ENCODE measurements at regions not wholly inside any gene's neighbourhood (a gene's known extent, or its start where the extent isn't known, plus 50 kb on each side); places are given as distances from the start of the nearest gene placed in this dataset.

DNA sequence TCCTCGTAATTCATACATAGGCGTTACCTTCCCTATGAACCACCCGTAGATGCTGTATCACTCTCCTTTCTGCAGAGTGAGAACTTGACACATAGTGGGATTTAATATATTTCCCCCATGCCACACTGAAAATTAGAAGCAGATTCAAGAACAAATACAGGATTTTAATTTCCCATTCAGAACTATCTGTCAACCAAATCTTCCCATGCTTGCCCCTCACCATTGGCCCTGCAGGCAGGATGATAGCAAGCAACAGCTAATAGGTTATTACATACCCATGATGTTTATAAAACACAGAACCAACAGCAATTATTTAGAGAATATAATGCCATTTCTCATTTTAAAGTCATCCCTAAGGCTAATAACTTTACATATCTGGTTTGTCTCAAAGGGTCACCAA, 55.0 kb upstream of the GNAO1 start:
- ChIA-PET CTCF (no interaction called here), POLR2A (no interaction called here)
- no TSS peak for BruUV-seq (replicated peaks)
- H3K27me3 ChIP-seq (ENCODE audit: control insufficient read depth, insufficient read depth, low read length), result no peaks in the 10 kb centered on the region; the same call in 1 of the 2 replicates
- in situ Hi-C loops (cut with HindIII; ENCODE audit: low pct_unique_long_range_greater_than_20kb, low sequenced_read_pairs) (no loop called here), intact Hi-C loops (cut with micrococcal nuclease; ENCODE audit: unreplicated experiment) (no loop called here)
- DNase-seq (ENCODE audit: low read depth, low spot score), result no peak
- H3K4me3 ChIP-seq (ENCODE audit: low read depth in 2 of 2, low read length in 2 of 2), result no peak overlapping the region
- no peak overlapping the region for H3K27ac ChIP-seq (ENCODE audit: low read length)
- TF ChIP-seq SIN3A (IDR thresholded peaks at IDR 0.05; ENCODE audit: borderline replicate concordance, insufficient read depth, low read depth, low read length) (no peak), TCF7L2 (IDR thresholded peaks at IDR 0.05; ENCODE audit: low read depth, low read length) (no peak), REST (IDR thresholded peaks at IDR 0.05; ENCODE audit: insufficient read depth in 1 of 2, low read depth in 2 of 2, low read length in 1 of 2) (no peak), POLR2AphosphoS5 (IDR thresholded peaks at IDR 0.05; ENCODE audit: low read depth, low read length) (no peak)
- TF ChIP-seq, protein P1, sequence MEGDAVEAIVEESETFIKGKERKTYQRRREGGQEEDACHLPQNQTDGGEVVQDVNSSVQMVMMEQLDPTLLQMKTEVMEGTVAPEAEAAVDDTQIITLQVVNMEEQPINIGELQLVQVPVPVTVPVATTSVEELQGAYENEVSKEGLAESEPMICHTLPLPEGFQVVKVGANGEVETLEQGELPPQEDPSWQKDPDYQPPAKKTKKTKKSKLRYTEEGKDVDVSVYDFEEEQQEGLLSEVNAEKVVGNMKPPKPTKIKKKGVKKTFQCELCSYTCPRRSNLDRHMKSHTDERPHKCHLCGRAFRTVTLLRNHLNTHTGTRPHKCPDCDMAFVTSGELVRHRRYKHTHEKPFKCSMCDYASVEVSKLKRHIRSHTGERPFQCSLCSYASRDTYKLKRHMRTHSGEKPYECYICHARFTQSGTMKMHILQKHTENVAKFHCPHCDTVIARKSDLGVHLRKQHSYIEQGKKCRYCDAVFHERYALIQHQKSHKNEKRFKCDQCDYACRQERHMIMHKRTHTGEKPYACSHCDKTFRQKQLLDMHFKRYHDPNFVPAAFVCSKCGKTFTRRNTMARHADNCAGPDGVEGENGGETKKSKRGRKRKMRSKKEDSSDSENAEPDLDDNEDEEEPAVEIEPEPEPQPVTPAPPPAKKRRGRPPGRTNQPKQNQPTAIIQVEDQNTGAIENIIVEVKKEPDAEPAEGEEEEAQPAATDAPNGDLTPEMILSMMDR (IDR thresholded peaks at IDR 0.05), result no peak
- H3K36me3 ChIP-seq (ENCODE audit: control insufficient read depth, insufficient read depth, low read length), result no peaks in the 10 kb centered on the region
- no peaks in the 10 kb centered on the region for H3K4me1 ChIP-seq (ENCODE audit: control insufficient read depth, insufficient read depth, low read length)
- no peaks in the 10 kb centered on the region for H3K9me3 ChIP-seq (ENCODE audit: control insufficient read depth, insufficient read depth, low read depth, low read length)
- ATAC-seq, result no peak

GRCh38 chr16:56134790-56135189, 56.5 kb upstream of the GNAO1 start:
- no peak for DNase-seq (ENCODE audit: low read depth, low spot score)
- no peak overlapping the region for H3K4me3 ChIP-seq (ENCODE audit: low read depth in 2 of 2, low read length in 2 of 2)
- no peak overlapping the region for H3K27ac ChIP-seq (ENCODE audit: low read length)
- H3K27me3 ChIP-seq (ENCODE audit: control insufficient read depth, insufficient read depth, low read length), result no peaks in the 10 kb centered on the region; the same call in 1 of the 2 replicates
- no peaks in the 10 kb centered on the region for H3K36me3 ChIP-seq (ENCODE audit: control insufficient read depth, insufficient read depth, low read length)
- in situ Hi-C loops (cut with HindIII; ENCODE audit: low pct_unique_long_range_greater_than_20kb, low sequenced_read_pairs), result no loop called here
- no peaks in the 10 kb centered on the region for H3K4me1 ChIP-seq (ENCODE audit: control insufficient read depth, insufficient read depth, low read length)
- no TSS peak for BruUV-seq (replicated peaks)
- ChIA-PET CTCF (no interaction called here), POLR2A (interaction anchor here (0.5 kb wide), 1 partner anchor 34 kb away, joined by 5 read pairs; no protein-coding TSS in a partner anchor)
- intact Hi-C loops (cut with micrococcal nuclease; ENCODE audit: unreplicated experiment), result no loop called here
- H3K9me3 ChIP-seq (ENCODE audit: control insufficient read depth, insufficient read depth, low read depth, low read length), result no peaks in the 10 kb centered on the region
- no peak for TF ChIP-seq REST (IDR thresholded peaks at IDR 0.05; ENCODE audit: insufficient read depth in 1 of 2, low read depth in 2 of 2, low read length in 1 of 2)
- TF ChIP-seq, protein P1 (IDR thresholded peaks at IDR 0.05), result no peak
- TF ChIP-seq POLR2AphosphoS5 (IDR thresholded peaks at IDR 0.05; ENCODE audit: low read depth, low read length), result no peak
- no peak for ATAC-seq
